RWPE2 (cell line): ENCODE measurements at regions not wholly inside any gene's neighbourhood (a gene's known extent, or its start where the extent isn't known, plus 50 kb on each side); places are given as distances from the start of the nearest gene placed in this dataset.

Source experiments
- ATAC-seq: fragments of 200-7000 bp; cut with Tn5 transposase; 3 replicates; pipeline ENCODE4 v1.9.1; 2021; ENCODE audit warnings: low read depth
- DNase-seq: peaks from one replicate; pipeline ENCODE4 v3.0.0-alpha.2; 2020; ENCODE audit warnings: low spot score
- H3K27ac ChIP-seq: fragments of 450-650 bp; 2 replicates; pipeline ENCODE4 v1.5.1; 2017; ENCODE audit warnings: mild to moderate bottlenecking; ENCODE audit not compliant: poor library complexity, severe bottlenecking
- H3K27me3 ChIP-seq: fragments of 250-450 bp; sonication (Bioruptor Pico); 2 replicates; pipeline ENCODE4 v1.5.1; 2021; ENCODE audit warnings: mild to moderate bottlenecking, moderate library complexity; ENCODE audit not compliant: insufficient read depth, poor library complexity, severe bottlenecking
- H3K36me3 ChIP-seq: fragments of 250-450 bp; sonication (Bioruptor Pico); 2 replicates; pipeline ENCODE4 v1.5.1; 2020; ENCODE audit warnings: low read depth, mild to moderate bottlenecking, moderate library complexity
- H3K4me1 ChIP-seq: fragments of 250-450 bp; sonication (Bioruptor Pico); 2 replicates; pipeline ENCODE4 v1.5.1; 2021; ENCODE audit warnings: mild to moderate bottlenecking, moderate library complexity; ENCODE audit not compliant: insufficient read depth, poor library complexity, severe bottlenecking
- H3K4me3 ChIP-seq: fragments of 250-450 bp; sonication (Bioruptor Pico); 2 replicates; pipeline ENCODE4 v1.5.1; 2021; ENCODE audit warnings: mild to moderate bottlenecking, moderate library complexity; ENCODE audit not compliant: severe bottlenecking
- H3K9me3 ChIP-seq: fragments of 250-450 bp; sonication (Bioruptor Pico); 2 replicates; pipeline ENCODE4 v1.5.1; 2021; ENCODE audit warnings: mild to moderate bottlenecking, moderate library complexity; ENCODE audit not compliant: severe bottlenecking
- TF ChIP-seq, protein P1 (sequence below): fragments of 450-650 bp; IDR thresholded peaks from one replicate; pipeline ENCODE4 v1.5.1; 2017; ENCODE audit warnings: mild to moderate bottlenecking, moderate library complexity; ENCODE audit not compliant: poor library complexity, severe bottlenecking

DNA sequence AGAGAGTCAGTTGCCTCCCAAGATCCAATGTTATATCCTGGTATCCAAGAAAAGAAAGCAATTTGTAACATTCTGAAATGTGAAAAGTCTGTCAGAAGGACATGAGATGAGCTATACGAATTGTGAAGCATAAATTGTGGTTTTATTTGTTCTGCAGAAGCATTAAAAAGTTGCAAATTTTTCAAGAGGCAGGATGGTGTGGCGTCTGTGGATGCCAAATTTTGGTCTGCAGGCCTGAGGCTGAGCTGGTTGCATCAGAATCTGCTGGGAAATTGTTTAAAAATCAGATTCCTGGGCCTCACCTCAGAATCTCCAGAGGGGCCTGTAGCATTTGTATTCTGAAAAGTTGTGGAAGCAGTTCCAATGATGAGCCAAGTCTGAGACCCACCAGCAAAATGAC, 284.7 kb downstream of the NUAK1 start:
- Histone ChIP-seq H3K27ac (no peak overlapping the region), H3K27me3 (no peaks in the 10 kb centered on the region), H3K36me3 (no peaks in the 10 kb centered on the region), H3K4me3 (no peak overlapping the region), H3K9me3 (no peaks in the 10 kb centered on the region), H3K4me1 (no peaks in the 10 kb centered on the region)
- ATAC-seq (no peak), DNase-seq (no peak)
- TF ChIP-seq, protein P1, sequence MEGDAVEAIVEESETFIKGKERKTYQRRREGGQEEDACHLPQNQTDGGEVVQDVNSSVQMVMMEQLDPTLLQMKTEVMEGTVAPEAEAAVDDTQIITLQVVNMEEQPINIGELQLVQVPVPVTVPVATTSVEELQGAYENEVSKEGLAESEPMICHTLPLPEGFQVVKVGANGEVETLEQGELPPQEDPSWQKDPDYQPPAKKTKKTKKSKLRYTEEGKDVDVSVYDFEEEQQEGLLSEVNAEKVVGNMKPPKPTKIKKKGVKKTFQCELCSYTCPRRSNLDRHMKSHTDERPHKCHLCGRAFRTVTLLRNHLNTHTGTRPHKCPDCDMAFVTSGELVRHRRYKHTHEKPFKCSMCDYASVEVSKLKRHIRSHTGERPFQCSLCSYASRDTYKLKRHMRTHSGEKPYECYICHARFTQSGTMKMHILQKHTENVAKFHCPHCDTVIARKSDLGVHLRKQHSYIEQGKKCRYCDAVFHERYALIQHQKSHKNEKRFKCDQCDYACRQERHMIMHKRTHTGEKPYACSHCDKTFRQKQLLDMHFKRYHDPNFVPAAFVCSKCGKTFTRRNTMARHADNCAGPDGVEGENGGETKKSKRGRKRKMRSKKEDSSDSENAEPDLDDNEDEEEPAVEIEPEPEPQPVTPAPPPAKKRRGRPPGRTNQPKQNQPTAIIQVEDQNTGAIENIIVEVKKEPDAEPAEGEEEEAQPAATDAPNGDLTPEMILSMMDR: no peak

DNA sequence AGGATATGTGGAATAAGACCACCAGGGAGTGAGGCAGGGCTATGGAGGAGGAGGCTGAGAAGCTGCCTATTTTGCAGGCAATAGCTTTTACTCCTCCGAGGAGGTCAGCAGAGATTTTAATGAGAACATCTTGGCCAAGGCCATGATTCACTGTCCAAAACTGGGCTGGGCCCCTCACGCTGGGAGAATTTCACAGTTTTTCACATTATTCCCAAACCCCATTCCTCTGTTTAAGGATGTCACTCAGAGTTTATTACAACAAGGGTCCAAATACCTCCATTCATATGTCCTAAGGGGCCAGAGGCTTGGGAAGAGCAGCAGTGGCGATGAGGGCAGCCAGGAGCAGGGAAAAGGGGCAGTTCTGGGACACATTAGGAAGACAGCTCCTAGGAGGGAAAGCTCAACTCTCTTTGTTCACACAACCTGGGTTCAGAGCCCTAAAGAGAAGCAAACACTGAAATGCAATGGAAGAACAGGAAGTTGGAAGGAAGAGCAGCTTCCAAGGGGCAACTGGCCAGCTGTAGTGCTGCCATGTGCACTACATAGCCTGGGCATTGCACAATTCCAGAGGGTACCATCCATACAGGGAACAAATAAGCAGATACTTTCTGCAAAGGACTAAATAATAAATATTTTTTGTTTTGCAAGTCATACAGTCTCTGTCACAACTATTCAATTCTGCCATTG, 283.2 kb downstream of the NUAK1 start:
- H3K9me3 ChIP-seq: no peaks in the 10 kb centered on the region
- ATAC-seq: no peak
- DNase-seq: no peak
- TF ChIP-seq, protein P1: no peak
- no peaks in the 10 kb centered on the region for H3K4me1 ChIP-seq
- no peaks in the 10 kb centered on the region for H3K27me3 ChIP-seq
- no peak overlapping the region for H3K4me3 ChIP-seq
- H3K27ac ChIP-seq: no peak overlapping the region
- no peaks in the 10 kb centered on the region for H3K36me3 ChIP-seq

DNA sequence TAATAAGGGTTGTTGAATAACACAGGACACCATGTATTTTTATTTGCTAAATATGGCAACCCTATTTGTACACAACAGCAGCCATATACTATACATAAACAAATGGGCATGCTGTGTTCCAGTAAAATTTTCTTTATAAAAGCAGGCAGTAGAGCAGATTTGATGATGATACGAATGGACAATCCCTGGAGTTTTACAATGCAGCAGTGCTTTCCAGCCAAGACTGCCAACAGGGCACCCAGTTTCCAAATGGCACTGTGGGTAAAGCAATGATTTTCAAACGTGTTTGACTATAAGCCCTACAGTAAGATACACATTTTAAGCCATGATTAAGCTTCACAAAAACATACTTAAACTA, 282.7 kb downstream of the NUAK1 start:
- Histone ChIP-seq H3K4me1 (no peaks in the 10 kb centered on the region), H3K27ac (no peak overlapping the region), H3K27me3 (no peaks in the 10 kb centered on the region), H3K36me3 (no peaks in the 10 kb centered on the region), H3K9me3 (no peaks in the 10 kb centered on the region), H3K4me3 (no peak overlapping the region)
- DNase-seq: no peak
- ATAC-seq: no peak
- TF ChIP-seq, protein P1: no peak

DNA sequence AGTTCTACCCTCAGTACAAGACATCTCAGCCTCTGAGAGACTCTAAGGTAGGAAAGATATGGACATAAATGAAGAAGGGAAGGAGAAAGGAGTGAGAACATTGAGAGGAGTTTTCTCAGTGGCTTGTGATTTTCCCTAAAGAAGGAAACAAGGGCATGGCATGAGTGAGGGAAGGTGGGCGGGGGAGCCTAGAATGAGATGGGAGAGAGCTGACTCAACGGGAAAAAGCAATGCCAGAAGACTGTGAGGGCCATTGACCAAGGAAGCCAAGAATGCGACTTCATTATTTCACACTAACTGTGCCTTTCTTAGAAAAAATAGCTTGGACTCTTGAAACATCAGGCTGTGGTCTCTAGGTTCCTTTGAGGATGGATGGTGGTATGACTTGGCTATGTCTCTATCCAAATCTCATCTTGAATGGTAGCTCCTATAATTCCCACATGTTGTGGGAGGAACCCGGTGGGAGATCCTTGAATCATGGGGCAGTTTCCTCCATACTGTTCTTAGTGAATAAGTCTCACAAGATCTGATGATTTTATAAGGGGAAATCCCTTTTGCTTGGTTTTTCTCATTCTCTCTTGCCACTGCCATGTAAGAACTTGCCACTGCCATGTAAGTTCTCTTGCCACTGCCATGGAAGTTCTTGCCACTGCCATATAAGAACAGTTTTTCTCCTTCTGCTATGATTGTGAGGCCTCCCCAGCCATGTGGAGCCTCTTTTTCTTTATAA, 279.6 kb downstream of the NUAK1 start:
- DNase-seq (no peak), ATAC-seq (no peak)
- H3K9me3 ChIP-seq: no peaks in the 10 kb centered on the region
- H3K4me1 ChIP-seq: no peaks in the 10 kb centered on the region
- no peak overlapping the region for H3K4me3 ChIP-seq
- TF ChIP-seq, protein P1: no peak
- no peaks in the 10 kb centered on the region for H3K36me3 ChIP-seq
- no peaks in the 10 kb centered on the region for H3K27me3 ChIP-seq
- no peak overlapping the region for H3K27ac ChIP-seq

DNA sequence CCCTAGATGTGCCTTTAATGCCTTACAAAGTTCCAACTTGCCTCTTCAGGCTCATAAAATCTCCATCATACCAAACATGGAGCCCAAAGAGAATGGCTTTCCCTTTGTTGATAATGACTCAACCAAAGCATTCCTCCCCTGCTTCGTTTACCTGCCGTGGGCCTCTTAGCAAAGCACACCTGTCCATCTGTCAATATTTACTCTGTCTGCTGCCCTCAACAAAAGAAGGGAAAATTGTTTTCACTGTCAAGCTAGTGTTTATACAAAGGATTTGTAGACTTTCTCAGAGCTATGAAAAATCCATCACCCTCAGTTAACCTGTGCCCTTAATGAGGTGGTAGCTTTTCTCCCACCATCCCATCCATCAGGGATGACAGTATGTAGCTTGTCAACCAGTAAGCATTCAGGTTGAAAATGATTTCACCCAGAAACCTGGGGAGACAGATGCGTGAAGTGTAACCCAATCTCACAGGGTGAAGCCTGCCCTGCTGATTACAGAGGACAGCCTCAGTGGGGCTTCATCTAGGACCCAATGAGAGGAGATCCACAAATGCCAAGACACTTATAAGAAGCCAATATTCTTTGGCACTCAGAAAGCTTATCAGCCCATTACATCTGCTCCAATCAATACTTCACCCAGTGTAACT, 278.1 kb downstream of the NUAK1 start:
- TF ChIP-seq, protein P1: no peak
- Histone ChIP-seq H3K27me3 (no peaks in the 10 kb centered on the region), H3K36me3 (no peaks in the 10 kb centered on the region), H3K4me1 (no peaks in the 10 kb centered on the region), H3K4me3 (no peak overlapping the region), H3K9me3 (no peaks in the 10 kb centered on the region), H3K27ac (no peak overlapping the region)
- ATAC-seq (peak; percentile 68), DNase-seq (no peak)
